Activated T-helper 1 cell treated with anti-CD3 and anti-CD28 coated beads, Interleukin-12 subunit alpha, Interleukin-12 subunit beta, Interleukin-2, Interleukin-4 antibody, amounts not matched to agents 30 ng/mL and 10 ng/mL and 1 ng/mL, durations not matched to agents 14 hours and 24 hours and 36 hours (primary cell): ENCODE measurements at regions not wholly inside any gene's neighbourhood (a gene's known extent, or its start where the extent isn't known, plus 50 kb on each side); places are given as distances from the start of the nearest gene placed in this dataset.

Source experiments
- DNase-seq: peaks from one replicate; pipeline ENCODE4 v3.0.0; 2021; ENCODE audit warnings: low spot score
- H3K27ac Mint-ChIP-seq: one replicate; pipeline ENCODE4 v1.8.0; 2021; ENCODE audit warnings: mild to moderate bottlenecking, mixed read lengths
- H3K27me3 Mint-ChIP-seq: one replicate; pipeline ENCODE4 v1.8.0; 2022; ENCODE audit warnings: mild to moderate bottlenecking, moderate library complexity, mixed read lengths; ENCODE audit not compliant: insufficient read depth
- H3K36me3 Mint-ChIP-seq: one replicate; pipeline ENCODE4 v1.8.0; 2021; ENCODE audit warnings: low read depth, mixed read lengths
- H3K4me1 Mint-ChIP-seq: one replicate; pipeline ENCODE4 v1.8.0; 2021; ENCODE audit warnings: low read depth, mixed read lengths
- H3K4me3 Mint-ChIP-seq: one replicate; pipeline ENCODE4 v1.8.0; 2021; ENCODE audit warnings: mild to moderate bottlenecking, moderate library complexity, mixed read lengths
- H3K9me3 Mint-ChIP-seq: one replicate; pipeline ENCODE4 v1.8.0; 2021; ENCODE audit warnings: mixed read lengths
- intact Hi-C: fragments of 100-400 bp; cut with micrococcal nuclease; formaldehyde crosslinking; loops from one replicate; pipeline ENCODE4 v1.15.1; 2024

- Mint-ChIP-seq H3K4me3 (no peak overlapping the region), H3K9me3 (peaks cover 15% of the 10 kb centered on the region), H3K27me3 (no peaks in the 10 kb centered on the region), H3K36me3 (no peaks in the 10 kb centered on the region), H3K4me1 (no peaks in the 10 kb centered on the region), H3K27ac (no peak overlapping the region)
- intact Hi-C loops = no loop called here
- no peak for DNase-seq
These were observed 246.8 kb upstream of the IRX1 start for GRCh38 chr5:3348576-3349535.

GRCh38 chr5:3347741-3348140 lies 247.9 kb upstream of the IRX1 start:
- no peak overlapping the region for H3K27ac Mint-ChIP-seq
- no peak overlapping the region for H3K4me3 Mint-ChIP-seq
- no peak for DNase-seq
- H3K36me3 Mint-ChIP-seq = no peaks in the 10 kb centered on the region
- intact Hi-C loops = no loop called here
- H3K4me1 Mint-ChIP-seq = no peaks in the 10 kb centered on the region
- H3K27me3 Mint-ChIP-seq = no peaks in the 10 kb centered on the region
- H3K9me3 Mint-ChIP-seq = peaks cover 15% of the 10 kb centered on the region

DNA sequence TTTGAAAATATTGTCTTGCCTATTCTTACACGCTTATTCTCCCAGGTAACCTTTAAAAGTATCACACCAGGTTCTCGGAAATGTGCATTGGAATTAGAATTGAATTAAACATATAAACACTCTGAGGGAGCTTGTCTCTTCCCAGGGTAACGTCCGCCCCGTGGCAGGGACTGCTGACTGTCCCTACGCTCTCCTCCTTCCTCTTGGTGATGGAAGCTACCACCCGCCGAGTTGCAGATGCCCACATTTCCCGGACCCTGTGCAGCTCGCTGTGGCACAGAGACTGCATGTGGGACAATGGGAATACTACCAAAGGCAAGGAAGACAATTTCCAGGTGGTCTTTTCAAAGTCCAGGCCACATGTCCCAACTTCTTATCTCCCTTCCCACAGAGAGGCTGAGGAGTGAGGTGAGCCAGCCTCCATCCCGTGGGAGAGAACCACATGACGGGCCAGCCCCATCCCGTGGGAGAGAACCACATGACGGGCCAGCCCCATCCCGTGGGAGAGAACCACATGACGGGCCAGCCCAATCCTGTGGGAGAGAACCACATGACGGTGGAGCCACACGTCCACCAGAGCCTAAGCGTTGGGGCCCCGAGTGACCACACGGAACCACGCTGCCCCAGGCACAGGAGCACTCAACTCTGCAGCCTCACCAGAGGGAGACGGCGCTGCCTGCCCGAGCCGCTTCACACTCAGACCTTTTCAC lies 249.4 kb upstream of the IRX1 start:
- DNase-seq = no peak
- Mint-ChIP-seq H3K36me3 (no peaks in the 10 kb centered on the region), H3K4me1 (no peaks in the 10 kb centered on the region), H3K4me3 (no peak overlapping the region), H3K9me3 (peaks cover 15% of the 10 kb centered on the region), H3K27me3 (no peaks in the 10 kb centered on the region), H3K27ac (no peak overlapping the region)
- intact Hi-C loops = no loop called here

DNA sequence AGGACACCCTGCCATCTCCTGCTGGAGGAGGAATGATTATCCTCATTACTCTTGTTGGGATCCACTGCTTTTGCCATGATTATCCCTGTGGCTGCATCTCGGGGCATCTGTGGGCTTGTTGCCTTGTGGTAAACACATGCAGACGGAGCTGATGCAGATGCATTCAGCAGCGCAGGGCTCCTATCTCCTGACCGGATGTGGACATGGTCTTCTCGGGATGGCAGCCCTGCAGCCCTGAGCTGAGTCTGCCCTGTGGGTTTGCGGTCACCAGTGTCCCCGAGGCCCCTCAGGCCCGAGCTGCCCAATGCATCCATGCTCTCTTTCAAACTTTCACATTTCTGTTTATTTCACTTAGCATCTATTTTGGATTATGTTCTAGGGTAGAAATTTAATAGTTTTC lies 250.4 kb upstream of the IRX1 start:
- Mint-ChIP-seq H3K4me1 (no peaks in the 10 kb centered on the region), H3K4me3 (no peak overlapping the region), H3K36me3 (no peaks in the 10 kb centered on the region), H3K9me3 (peaks cover 15% of the 10 kb centered on the region), H3K27ac (no peak overlapping the region), H3K27me3 (no peaks in the 10 kb centered on the region)
- intact Hi-C loops = no loop called here
- no peak for DNase-seq

GRCh38 chr5:3344671-3345070 lies 251.0 kb upstream of the IRX1 start:
- intact Hi-C loops = no loop called here
- H3K27ac Mint-ChIP-seq = no peak overlapping the region

GRCh38 chr5:3343911-3344310 lies 251.7 kb upstream of the IRX1 start:
- no peak overlapping the region for H3K27ac Mint-ChIP-seq
- DNase-seq = no peak

More at GRCh38 chr5:3344671-3345070, 251.0 kb upstream of the IRX1 start:
- Mint-ChIP-seq H3K9me3 (peaks cover 10% of the 10 kb centered on the region), H3K4me1 (no peaks in the 10 kb centered on the region), H3K4me3 (no peak overlapping the region), H3K27me3 (no peaks in the 10 kb centered on the region), H3K36me3 (no peaks in the 10 kb centered on the region)
- DNase-seq = no peak

DNA sequence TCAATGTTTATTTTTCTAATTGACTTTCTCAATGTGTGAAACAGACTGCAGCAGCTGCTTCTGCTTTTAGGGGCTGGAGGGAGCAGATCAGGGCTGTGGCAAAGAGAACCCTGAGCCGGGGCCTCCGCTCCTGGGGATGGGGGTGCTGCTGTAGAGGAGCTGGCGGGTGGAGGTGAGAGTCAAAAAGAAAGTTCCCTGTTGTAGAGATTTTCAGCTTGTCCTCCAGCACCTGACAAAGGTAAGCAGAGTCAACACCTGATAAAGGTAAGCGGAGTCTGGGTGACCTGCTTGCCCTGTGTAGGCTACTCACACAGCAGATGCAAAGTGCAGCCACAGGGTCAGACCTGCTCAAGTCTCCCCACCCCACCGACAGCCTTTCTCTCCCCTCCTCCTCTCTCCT lies 252.4 kb upstream of the IRX1 start:
- DNase-seq = no peak
- H3K27ac Mint-ChIP-seq = no peak overlapping the region
- no peaks in the 10 kb centered on the region for H3K4me1 Mint-ChIP-seq
- H3K27me3 Mint-ChIP-seq = no peaks in the 10 kb centered on the region
- H3K36me3 Mint-ChIP-seq = no peaks in the 10 kb centered on the region
- intact Hi-C loops = no loop called here
- H3K4me3 Mint-ChIP-seq = no peak overlapping the region
- peaks cover 7% of the 10 kb centered on the region for H3K9me3 Mint-ChIP-seq

More at GRCh38 chr5:3343911-3344310, 251.7 kb upstream of the IRX1 start:
- peaks cover 7% of the 10 kb centered on the region for H3K9me3 Mint-ChIP-seq
- H3K4me1 Mint-ChIP-seq = no peaks in the 10 kb centered on the region
- no peak overlapping the region for H3K4me3 Mint-ChIP-seq
- H3K36me3 Mint-ChIP-seq = no peaks in the 10 kb centered on the region
- intact Hi-C loops = no loop called here
- no peaks in the 10 kb centered on the region for H3K27me3 Mint-ChIP-seq

- H3K27ac Mint-ChIP-seq = no peak overlapping the region
- H3K4me3 Mint-ChIP-seq = no peak overlapping the region
- no peaks in the 10 kb centered on the region for H3K27me3 Mint-ChIP-seq
- peaks cover 7% of the 10 kb centered on the region for H3K9me3 Mint-ChIP-seq
- no peak for DNase-seq
- intact Hi-C loops = no loop called here
- no peaks in the 10 kb centered on the region for H3K36me3 Mint-ChIP-seq
- no peaks in the 10 kb centered on the region for H3K4me1 Mint-ChIP-seq
These were observed 253.1 kb upstream of the IRX1 start for GRCh38 chr5:3342271-3343100.

DNA sequence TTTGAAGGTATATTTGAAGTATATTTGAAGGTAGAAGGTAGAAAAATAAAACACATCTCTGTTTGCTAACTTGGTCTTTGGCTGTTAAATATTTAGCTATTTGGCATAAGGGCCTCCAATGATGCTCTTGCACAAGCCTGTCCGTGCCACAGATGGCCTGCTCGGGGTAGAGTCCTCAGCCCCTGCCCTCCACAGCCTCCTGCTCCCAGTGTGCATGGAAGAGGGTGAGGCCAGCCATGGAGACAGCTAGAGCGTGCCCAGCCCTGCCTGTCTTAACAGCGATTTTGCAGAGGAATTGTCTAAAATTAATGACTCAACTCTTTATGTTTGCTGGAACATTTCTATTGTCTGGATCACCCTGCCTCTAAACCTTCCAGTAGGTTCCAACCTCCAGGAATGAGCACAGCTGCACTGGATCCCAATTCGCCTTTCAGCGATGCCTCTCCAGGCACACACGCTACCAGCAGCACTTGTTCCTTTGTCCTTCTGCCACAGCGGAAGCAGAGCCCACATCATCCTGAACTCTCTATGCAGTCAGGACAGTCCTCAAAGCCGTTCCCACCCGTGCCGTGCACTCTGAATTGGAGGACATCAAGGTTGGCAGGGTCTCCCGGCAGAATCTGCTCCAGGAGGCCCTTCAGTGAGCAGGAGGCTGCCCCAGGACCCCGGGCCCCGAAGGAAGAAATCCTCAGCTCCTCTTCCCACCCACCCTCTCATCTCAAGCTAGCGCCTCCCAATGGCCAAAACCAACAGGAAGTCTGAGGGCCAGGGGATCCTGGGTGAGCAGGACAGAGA lies 254.0 kb upstream of the IRX1 start:
- Mint-ChIP-seq H3K27ac (no peak overlapping the region), H3K36me3 (no peaks in the 10 kb centered on the region), H3K4me3 (no peak overlapping the region), H3K9me3 (peaks cover 7% of the 10 kb centered on the region), H3K4me1 (no peaks in the 10 kb centered on the region), H3K27me3 (no peaks in the 10 kb centered on the region)
- DNase-seq = no peak
- intact Hi-C loops = no loop called here

DNA sequence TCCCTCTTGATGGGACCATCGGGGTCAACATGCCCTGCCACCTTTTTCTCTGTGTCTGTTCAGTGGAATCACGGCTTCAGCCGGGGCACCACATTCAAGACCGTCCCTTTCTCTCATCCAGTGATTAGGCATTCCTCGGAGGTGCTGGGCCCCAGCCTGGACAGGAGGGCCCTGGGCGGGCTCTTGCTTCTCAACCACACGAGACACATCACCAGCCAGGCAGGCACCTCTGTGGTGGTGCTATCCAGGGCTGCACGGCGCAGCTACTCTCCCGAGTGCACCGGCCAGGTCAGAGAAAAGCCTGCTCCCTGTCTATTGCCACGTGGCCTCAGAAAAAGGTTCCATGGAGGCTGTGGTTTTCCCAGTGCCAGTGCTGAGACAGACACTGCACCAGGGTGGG lies 255.2 kb upstream of the IRX1 start:
- no peak overlapping the region for H3K4me3 Mint-ChIP-seq
- peaks cover 2% of the 10 kb centered on the region for H3K9me3 Mint-ChIP-seq
- no peaks in the 10 kb centered on the region for H3K4me1 Mint-ChIP-seq
- no peaks in the 10 kb centered on the region for H3K36me3 Mint-ChIP-seq
- intact Hi-C loops = no loop called here
- H3K27me3 Mint-ChIP-seq = no peaks in the 10 kb centered on the region
- no peak for DNase-seq
- no peak overlapping the region for H3K27ac Mint-ChIP-seq

DNA sequence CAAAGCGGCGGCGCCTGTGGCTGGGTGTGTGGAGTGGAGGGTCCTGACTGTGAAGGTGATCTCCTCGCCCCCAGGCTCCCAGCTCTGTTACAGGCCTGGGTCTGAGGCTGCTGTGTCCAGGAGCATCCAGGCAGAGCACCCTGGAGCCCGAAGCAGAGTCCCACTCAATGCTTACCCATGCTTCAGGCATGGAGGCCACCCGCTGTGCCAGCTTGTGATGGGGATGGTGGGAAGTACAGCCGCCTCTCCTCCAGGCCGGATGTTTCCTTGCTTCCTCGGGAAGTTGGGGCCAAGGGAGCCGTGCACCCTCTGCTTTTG lies 255.9 kb upstream of the IRX1 start:
- Mint-ChIP-seq H3K36me3 (no peaks in the 10 kb centered on the region), H3K4me3 (no peak overlapping the region), H3K9me3 (no peaks in the 10 kb centered on the region), H3K4me1 (no peaks in the 10 kb centered on the region), H3K27me3 (no peaks in the 10 kb centered on the region), H3K27ac (no peak overlapping the region)
- intact Hi-C loops = no loop called here
- no peak for DNase-seq

- Mint-ChIP-seq H3K4me3 (no peak overlapping the region), H3K4me1 (no peaks in the 10 kb centered on the region), H3K27me3 (no peaks in the 10 kb centered on the region), H3K27ac (no peak overlapping the region), H3K9me3 (no peaks in the 10 kb centered on the region), H3K36me3 (no peaks in the 10 kb centered on the region)
- intact Hi-C loops = no loop called here
- no peak for DNase-seq
These were observed 256.4 kb upstream of the IRX1 start for GRCh38 chr5:3339092-3339797.
